ENCODE measurements at regions not wholly inside any gene's neighbourhood (a gene's known extent, or its start where the extent isn't known, plus 50 kb on each side); places are given as distances from the start of the nearest gene placed in this dataset.

GRCh38 chr7:17405786-17406185 lies 107.3 kb downstream of the AHR start (continued):
- TF ChIP-seq, protein P1, sequence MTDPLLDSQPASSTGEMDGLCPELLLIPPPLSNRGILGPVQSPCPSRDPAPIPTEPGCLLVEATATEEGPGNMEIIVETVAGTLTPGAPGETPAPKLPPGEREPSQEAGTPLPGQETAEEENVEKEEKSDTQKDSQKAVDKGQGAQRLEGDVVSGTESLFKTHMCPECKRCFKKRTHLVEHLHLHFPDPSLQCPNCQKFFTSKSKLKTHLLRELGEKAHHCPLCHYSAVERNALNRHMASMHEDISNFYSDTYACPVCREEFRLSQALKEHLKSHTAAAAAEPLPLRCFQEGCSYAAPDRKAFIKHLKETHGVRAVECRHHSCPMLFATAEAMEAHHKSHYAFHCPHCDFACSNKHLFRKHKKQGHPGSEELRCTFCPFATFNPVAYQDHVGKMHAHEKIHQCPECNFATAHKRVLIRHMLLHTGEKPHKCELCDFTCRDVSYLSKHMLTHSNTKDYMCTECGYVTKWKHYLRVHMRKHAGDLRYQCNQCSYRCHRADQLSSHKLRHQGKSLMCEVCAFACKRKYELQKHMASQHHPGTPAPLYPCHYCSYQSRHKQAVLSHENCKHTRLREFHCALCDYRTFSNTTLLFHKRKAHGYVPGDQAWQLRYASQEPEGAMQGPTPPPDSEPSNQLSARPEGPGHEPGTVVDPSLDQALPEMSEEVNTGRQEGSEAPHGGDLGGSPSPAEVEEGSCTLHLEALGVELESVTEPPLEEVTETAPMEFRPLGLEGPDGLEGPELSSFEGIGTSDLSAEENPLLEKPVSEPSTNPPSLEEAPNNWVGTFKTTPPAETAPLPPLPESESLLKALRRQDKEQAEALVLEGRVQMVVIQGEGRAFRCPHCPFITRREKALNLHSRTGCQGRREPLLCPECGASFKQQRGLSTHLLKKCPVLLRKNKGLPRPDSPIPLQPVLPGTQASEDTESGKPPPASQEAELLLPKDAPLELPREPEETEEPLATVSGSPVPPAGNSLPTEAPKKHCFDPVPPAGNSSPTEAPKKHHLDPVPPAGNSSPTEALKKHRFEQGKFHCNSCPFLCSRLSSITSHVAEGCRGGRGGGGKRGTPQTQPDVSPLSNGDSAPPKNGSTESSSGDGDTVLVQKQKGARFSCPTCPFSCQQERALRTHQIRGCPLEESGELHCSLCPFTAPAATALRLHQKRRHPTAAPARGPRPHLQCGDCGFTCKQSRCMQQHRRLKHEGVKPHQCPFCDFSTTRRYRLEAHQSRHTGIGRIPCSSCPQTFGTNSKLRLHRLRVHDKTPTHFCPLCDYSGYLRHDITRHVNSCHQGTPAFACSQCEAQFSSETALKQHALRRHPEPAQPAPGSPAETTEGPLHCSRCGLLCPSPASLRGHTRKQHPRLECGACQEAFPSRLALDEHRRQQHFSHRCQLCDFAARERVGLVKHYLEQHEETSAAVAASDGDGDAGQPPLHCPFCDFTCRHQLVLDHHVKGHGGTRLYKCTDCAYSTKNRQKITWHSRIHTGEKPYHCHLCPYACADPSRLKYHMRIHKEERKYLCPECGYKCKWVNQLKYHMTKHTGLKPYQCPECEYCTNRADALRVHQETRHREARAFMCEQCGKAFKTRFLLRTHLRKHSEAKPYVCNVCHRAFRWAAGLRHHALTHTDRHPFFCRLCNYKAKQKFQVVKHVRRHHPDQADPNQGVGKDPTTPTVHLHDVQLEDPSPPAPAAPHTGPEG (CRISPR knock-in tag; IDR thresholded peaks at IDR 0.05) = no peak
- TF ChIP-seq TARDBP (CRISPR knock-in tag; IDR thresholded peaks at IDR 0.05) (no peak), CENPT (CRISPR knock-in tag; IDR thresholded peaks at IDR 0.05; ENCODE audit: low read depth) (no peak), FOXA1 (IDR thresholded peaks at IDR 0.05) (no peak), FOXA1 (CRISPR knock-in tag; IDR thresholded peaks at IDR 0.05) (0 out of 2 replicates have a peak, but pooled peaks have one; percentile 15), ZNF747 (CRISPR knock-in tag; IDR thresholded peaks at IDR 0.05; ENCODE audit: borderline replicate concordance) (no peak), ZNF282 (IDR thresholded peaks at IDR 0.05; ENCODE audit: partially characterized antibody) (no peak), ELF3 (CRISPR knock-in tag; IDR thresholded peaks at IDR 0.05) (peak; percentile 68; the same call in 1 of the 2 replicates), HMG20A (CRISPR knock-in tag; IDR thresholded peaks at IDR 0.05; ENCODE audit: borderline replicate concordance) (peak; percentile 64; the same call in 1 of the 2 replicates), CEBPG (CRISPR knock-in tag; IDR thresholded peaks at IDR 0.05) (0 out of 2 replicates have a peak, but pooled peaks have one; percentile 24), HNRNPUL1 (IDR thresholded peaks at IDR 0.05; ENCODE audit: low read depth, low read length) (no peak), ZNF280B (CRISPR knock-in tag; IDR thresholded peaks at IDR 0.05; ENCODE audit: borderline replicate concordance) (no peak), THRA (CRISPR knock-in tag; IDR thresholded peaks at IDR 0.05; ENCODE audit: borderline replicate concordance) (peak; percentile 56; the same call in 1 of the 2 replicates)
- TF ChIP-seq, protein P2, sequence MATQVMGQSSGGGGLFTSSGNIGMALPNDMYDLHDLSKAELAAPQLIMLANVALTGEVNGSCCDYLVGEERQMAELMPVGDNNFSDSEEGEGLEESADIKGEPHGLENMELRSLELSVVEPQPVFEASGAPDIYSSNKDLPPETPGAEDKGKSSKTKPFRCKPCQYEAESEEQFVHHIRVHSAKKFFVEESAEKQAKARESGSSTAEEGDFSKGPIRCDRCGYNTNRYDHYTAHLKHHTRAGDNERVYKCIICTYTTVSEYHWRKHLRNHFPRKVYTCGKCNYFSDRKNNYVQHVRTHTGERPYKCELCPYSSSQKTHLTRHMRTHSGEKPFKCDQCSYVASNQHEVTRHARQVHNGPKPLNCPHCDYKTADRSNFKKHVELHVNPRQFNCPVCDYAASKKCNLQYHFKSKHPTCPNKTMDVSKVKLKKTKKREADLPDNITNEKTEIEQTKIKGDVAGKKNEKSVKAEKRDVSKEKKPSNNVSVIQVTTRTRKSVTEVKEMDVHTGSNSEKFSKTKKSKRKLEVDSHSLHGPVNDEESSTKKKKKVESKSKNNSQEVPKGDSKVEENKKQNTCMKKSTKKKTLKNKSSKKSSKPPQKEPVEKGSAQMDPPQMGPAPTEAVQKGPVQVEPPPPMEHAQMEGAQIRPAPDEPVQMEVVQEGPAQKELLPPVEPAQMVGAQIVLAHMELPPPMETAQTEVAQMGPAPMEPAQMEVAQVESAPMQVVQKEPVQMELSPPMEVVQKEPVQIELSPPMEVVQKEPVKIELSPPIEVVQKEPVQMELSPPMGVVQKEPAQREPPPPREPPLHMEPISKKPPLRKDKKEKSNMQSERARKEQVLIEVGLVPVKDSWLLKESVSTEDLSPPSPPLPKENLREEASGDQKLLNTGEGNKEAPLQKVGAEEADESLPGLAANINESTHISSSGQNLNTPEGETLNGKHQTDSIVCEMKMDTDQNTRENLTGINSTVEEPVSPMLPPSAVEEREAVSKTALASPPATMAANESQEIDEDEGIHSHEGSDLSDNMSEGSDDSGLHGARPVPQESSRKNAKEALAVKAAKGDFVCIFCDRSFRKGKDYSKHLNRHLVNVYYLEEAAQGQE (IDR thresholded peaks at IDR 0.05; ENCODE audit: borderline replicate concordance in 1 of 2, low read depth in 1 of 2, low read length in 2 of 2) = no peak

Data from HepG2 (cell line).